NCI-H128 (cell line): ENCODE measurements at regions not wholly inside any gene's neighbourhood (a gene's known extent, or its start where the extent isn't known, plus 50 kb on each side); places are given as distances from the start of the nearest gene placed in this dataset.
"Not testable (repeated sequence)": the region's sequence is repeated elsewhere in the genome, so short reads cannot be mapped to it uniquely, and the experiment has no call there.

Experiments used
- DNase-seq: peaks from one replicate; lab custom pipeline; 2025; ENCODE audit not compliant: unreplicated experiment; lab: John Stamatoyannopoulos, UW

- no peak for DNase-seq
Measured at GRCh38 chr3:67145738-67146137, 147.6 kb downstream of the KBTBD8 start.

- DNase-seq = no peak
Measured at GRCh38 chr3:67154429-67154828, 156.3 kb downstream of the KBTBD8 start.

- no peak for DNase-seq
Measured at GRCh38 chr3:67167481-67167880, 169.4 kb downstream of the KBTBD8 start.

GRCh38 chr3:67171841-67172240 is 173.7 kb downstream of the KBTBD8 start:
- no peak for DNase-seq

- DNase-seq = not testable (repeated sequence)
Measured at GRCh38 chr3:67173130-67173529, 175.0 kb downstream of the KBTBD8 start.

- no peak for DNase-seq
Measured at GRCh38 chr3:67176396-67176795, 178.3 kb downstream of the KBTBD8 start.

GRCh38 chr3:67192466-67192865 is 194.4 kb downstream of the KBTBD8 start:
- DNase-seq = no peak

GRCh38 chr3:67196677-67197076 is 198.6 kb downstream of the KBTBD8 start:
- DNase-seq = no peak

GRCh38 chr3:67198374-67198773 is 200.3 kb downstream of the KBTBD8 start:
- no peak for DNase-seq

- no peak for DNase-seq
Measured at GRCh38 chr3:67200618-67201017, 202.5 kb downstream of the KBTBD8 start.

- no peak for DNase-seq
Measured at GRCh38 chr3:67201026-67201425, 202.9 kb downstream of the KBTBD8 start.

- DNase-seq = no peak
Measured at GRCh38 chr3:67202053-67202452, 203.9 kb downstream of the KBTBD8 start.

- no peak for DNase-seq
Measured at GRCh38 chr3:67204951-67205350, 206.8 kb downstream of the KBTBD8 start.

GRCh38 chr3:67215690-67216089 is 217.6 kb downstream of the KBTBD8 start:
- DNase-seq = peak; percentile 4

GRCh38 chr3:67227030-67227429 is 228.9 kb downstream of the KBTBD8 start:
- DNase-seq = no peak

GRCh38 chr3:67228136-67228535 is 230.0 kb downstream of the KBTBD8 start:
- no peak for DNase-seq

GRCh38 chr3:67232642-67233041 is 234.5 kb downstream of the KBTBD8 start:
- no peak for DNase-seq

- no peak for DNase-seq
Measured at GRCh38 chr3:67239353-67239752, 241.2 kb downstream of the KBTBD8 start.

- DNase-seq = no peak
Measured at GRCh38 chr3:67241084-67241483, 243.0 kb downstream of the KBTBD8 start.

- DNase-seq = no peak
Measured at GRCh38 chr3:67244130-67244529, 246.0 kb downstream of the KBTBD8 start.

GRCh38 chr3:67245545-67245944 is 247.4 kb downstream of the KBTBD8 start:
- DNase-seq = no peak

- DNase-seq = no peak
Measured at GRCh38 chr3:67248726-67249125, 250.6 kb downstream of the KBTBD8 start.

- DNase-seq = not testable (repeated sequence)
Measured at GRCh38 chr3:67252906-67253305, 254.8 kb downstream of the KBTBD8 start.
